ENCODE measurements at regions not wholly inside any gene's neighbourhood (a gene's known extent, or its start where the extent isn't known, plus 50 kb on each side); places are given as distances from the start of the nearest gene placed in this dataset.

DNA sequence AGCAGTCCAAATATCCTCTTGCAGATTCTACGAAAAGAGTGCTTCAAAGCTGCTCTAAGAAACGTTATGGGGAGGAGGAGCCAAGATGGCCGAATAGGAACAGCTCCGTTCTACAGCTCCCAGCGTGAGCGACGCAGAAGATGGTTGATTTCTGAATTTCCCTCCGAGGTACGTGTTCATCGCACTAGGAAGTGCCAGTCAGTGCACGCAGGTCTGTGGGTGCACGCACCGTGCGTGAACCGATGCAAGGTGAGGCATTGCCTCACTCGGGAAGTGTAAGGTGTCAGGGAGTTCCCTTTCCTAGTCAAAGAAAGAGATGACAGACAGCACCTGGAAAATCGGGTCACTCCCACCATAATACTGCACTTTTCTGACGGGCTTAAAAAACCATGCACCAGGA is 272.1 kb upstream of the DEFB115 start:
- DNase-seq (peak in 1 of 4 donors; percentile 20), ATAC-seq (no peak)
- TF ChIP-seq, protein P1, sequence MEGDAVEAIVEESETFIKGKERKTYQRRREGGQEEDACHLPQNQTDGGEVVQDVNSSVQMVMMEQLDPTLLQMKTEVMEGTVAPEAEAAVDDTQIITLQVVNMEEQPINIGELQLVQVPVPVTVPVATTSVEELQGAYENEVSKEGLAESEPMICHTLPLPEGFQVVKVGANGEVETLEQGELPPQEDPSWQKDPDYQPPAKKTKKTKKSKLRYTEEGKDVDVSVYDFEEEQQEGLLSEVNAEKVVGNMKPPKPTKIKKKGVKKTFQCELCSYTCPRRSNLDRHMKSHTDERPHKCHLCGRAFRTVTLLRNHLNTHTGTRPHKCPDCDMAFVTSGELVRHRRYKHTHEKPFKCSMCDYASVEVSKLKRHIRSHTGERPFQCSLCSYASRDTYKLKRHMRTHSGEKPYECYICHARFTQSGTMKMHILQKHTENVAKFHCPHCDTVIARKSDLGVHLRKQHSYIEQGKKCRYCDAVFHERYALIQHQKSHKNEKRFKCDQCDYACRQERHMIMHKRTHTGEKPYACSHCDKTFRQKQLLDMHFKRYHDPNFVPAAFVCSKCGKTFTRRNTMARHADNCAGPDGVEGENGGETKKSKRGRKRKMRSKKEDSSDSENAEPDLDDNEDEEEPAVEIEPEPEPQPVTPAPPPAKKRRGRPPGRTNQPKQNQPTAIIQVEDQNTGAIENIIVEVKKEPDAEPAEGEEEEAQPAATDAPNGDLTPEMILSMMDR (IDR thresholded peaks at IDR 0.05): no peak
- Histone ChIP-seq H3K9me3 (peaks cover 0 to 46% of the 10 kb centered on the region in 2 donors), H3K27me3 (no peaks in the 10 kb centered on the region), H3K36me3 (no peaks in the 10 kb centered on the region), H3K4me1 (no peaks in the 10 kb centered on the region), H3K4me3 (no peak overlapping the region), H3K27ac (no peak overlapping the region)
- intact Hi-C loops (cut with DNase I): no loop called here

Measured in left lung (tissue), 4 donors.